ENCODE measurements at regions not wholly inside any gene's neighbourhood (a gene's known extent, or its start where the extent isn't known, plus 50 kb on each side); places are given as distances from the start of the nearest gene placed in this dataset.

DNA sequence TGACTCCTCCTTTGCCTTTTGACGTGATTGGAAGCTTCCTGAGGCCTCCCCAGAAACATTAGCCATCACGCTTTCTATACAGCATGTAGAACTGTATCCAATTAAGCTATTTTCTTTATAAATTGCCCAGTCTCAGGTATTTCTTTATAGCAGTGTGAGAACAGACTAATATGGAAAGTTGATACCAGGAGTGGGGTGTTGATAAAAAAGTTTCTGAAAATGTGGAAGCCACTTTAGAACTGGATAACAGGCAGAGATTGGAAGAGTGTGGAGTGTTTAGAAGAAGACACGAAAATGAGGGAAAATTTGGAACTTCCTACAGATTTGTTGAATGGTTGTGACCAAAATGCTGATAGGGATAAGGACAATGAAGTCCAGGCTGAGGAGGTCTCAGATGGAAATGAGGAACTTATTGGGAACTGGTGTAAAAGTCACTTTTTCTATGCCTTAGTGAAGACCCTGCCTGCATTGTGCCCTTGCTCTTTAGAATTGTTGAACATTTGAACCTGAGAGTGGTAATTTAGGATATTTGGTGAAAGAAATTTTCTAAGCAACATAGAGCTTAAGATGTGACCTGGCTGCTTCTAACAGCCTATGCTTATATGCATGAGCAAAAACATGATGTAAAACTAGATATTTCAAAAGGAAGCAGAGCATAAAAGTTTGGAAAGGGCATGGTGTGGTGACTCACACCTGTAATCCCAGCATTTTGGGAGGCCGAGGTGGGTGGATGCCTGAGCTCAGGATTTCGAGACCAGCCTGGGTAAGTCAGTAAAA, 969.7 kb downstream of the DSC3 start:
- ATAC-seq: no peak
- no TSS peak for BruUV-seq (replicated peaks)
- Histone ChIP-seq H3K27ac (ENCODE audit: extremely low read length, insufficient read depth, low read length) (no peak overlapping the region), H3K4me2 (ENCODE audit: low read depth, low read length) (no peak overlapping the region), H3K9ac (ENCODE audit: insufficient read depth, low read depth, low read length) (no peak overlapping the region), H3K4me1 (ENCODE audit: insufficient read depth, low read length) (no peaks in the 10 kb centered on the region), H2AFZ (ENCODE audit: low read length) (no peak overlapping the region), H3K27me3 (ENCODE audit: control insufficient read depth in 1 of 2, insufficient read depth in 2 of 2, low read length in 2 of 2) (no peaks in the 10 kb centered on the region), H3K9me3 (ENCODE audit: low read length) (peaks cover 35% of the 10 kb centered on the region), H3K36me3 (replicated peaks in 1 of 2; ENCODE audit: control insufficient read depth in 1 of 2, insufficient read depth in 2 of 2, low read length in 2 of 2) (no peaks in the 10 kb centered on the region), H3K79me2 (ENCODE audit: insufficient read depth, low read length) (no peaks in the 10 kb centered on the region), H3K4me3 (replicated peaks in 1 of 3; ENCODE audit: insufficient read depth in 1 of 3, low read depth in 2 of 3, low read length in 3 of 3) (no peak overlapping the region), H4K20me1 (ENCODE audit: insufficient read depth, low read length) (no peaks in the 10 kb centered on the region)
- intact Hi-C loops (cut with micrococcal nuclease; ENCODE audit: unreplicated experiment): no loop called here
- TF ChIP-seq ZNF841 (CRISPR knock-in tag; IDR thresholded peaks at IDR 0.05; ENCODE audit: borderline replicate concordance): peak; percentile 74; the same call in 1 of the 2 replicates
- no peak for TF ChIP-seq ZNF367 (CRISPR knock-in tag; IDR thresholded peaks at IDR 0.05; ENCODE audit: borderline replicate concordance)
- no peak for TF ChIP-seq ZBTB33 (CRISPR knock-in tag; IDR thresholded peaks at IDR 0.05)
- DNase-seq (ENCODE audit: low spot score): no peak
- POLR2A ChIA-PET: no interaction called here
- no peak for FAIRE-seq
- 1% methylated on average over 5 of the region's 5 CpGs for WGBS (ENCODE audit: low lambda C conversion rate)
- in situ Hi-C loops (cut with HindIII; ENCODE audit: extremely low pct_ligation_motif_present, low pct_unique_long_range_greater_than_20kb): no loop called here
- CTCF ChIA-PET (ENCODE audit: low intra/inter-chr PET ratio, low total read pairs): no interaction called here

DNA sequence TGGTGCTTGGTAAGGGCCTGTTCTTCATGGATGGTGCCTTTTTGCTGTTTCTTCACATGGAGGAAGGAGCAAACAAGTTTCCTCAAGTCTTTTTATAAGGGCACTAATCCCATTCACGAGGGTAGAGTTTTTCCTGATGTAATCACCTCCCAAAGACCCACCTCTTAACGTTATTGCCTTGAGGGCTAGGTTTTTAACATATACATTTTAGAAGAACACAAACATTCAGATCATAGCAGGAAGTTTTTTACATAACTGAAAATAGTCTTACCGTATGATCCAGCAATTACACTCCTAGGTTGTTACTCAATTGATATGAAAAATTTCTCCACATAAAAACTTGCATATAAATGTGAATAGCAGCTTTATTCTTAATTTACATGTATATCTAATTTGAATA, 976.3 kb downstream of the DSC3 start:
- WGBS (ENCODE audit: low lambda C conversion rate): 32% methylated on average over 3 of the region's 3 CpGs
- ATAC-seq (no peak), FAIRE-seq (no peak), DNase-seq (ENCODE audit: low spot score) (no peak)
- intact Hi-C loops (cut with micrococcal nuclease; ENCODE audit: unreplicated experiment) (no loop called here), in situ Hi-C loops (cut with HindIII; ENCODE audit: extremely low pct_ligation_motif_present, low pct_unique_long_range_greater_than_20kb) (no loop called here)
- no peaks in the 10 kb centered on the region for H3K27me3 ChIP-seq (ENCODE audit: control insufficient read depth in 1 of 2, insufficient read depth in 2 of 2, low read length in 2 of 2)
- H4K20me1 ChIP-seq (ENCODE audit: insufficient read depth, low read length): no peaks in the 10 kb centered on the region
- no peak overlapping the region for H3K9ac ChIP-seq (ENCODE audit: insufficient read depth, low read depth, low read length)
- BruUV-seq (replicated peaks): no TSS peak
- no peak overlapping the region for H3K4me3 ChIP-seq (replicated peaks in 1 of 3; ENCODE audit: insufficient read depth in 1 of 3, low read depth in 2 of 3, low read length in 3 of 3)
- H3K36me3 ChIP-seq (replicated peaks in 1 of 2; ENCODE audit: control insufficient read depth in 1 of 2, insufficient read depth in 2 of 2, low read length in 2 of 2): no peaks in the 10 kb centered on the region
- ChIA-PET POLR2A (no interaction called here), CTCF (ENCODE audit: low intra/inter-chr PET ratio, low total read pairs) (no interaction called here)
- no peak overlapping the region for H2AFZ ChIP-seq (ENCODE audit: low read length)
- H3K9me3 ChIP-seq (ENCODE audit: low read length): no peaks in the 10 kb centered on the region
- H3K27ac ChIP-seq (ENCODE audit: extremely low read length, insufficient read depth, low read length): no peak overlapping the region
- H3K79me2 ChIP-seq (ENCODE audit: insufficient read depth, low read length): no peaks in the 10 kb centered on the region
- no peaks in the 10 kb centered on the region for H3K4me1 ChIP-seq (ENCODE audit: insufficient read depth, low read length)
- H3K4me2 ChIP-seq (ENCODE audit: low read depth, low read length): no peak overlapping the region
- TF ChIP-seq SATB2 (CRISPR knock-in tag; IDR thresholded peaks at IDR 0.05) (no peak), ZNF318 (CRISPR knock-in tag; IDR thresholded peaks at IDR 0.05) (no peak)
- TF ChIP-seq, protein P1, sequence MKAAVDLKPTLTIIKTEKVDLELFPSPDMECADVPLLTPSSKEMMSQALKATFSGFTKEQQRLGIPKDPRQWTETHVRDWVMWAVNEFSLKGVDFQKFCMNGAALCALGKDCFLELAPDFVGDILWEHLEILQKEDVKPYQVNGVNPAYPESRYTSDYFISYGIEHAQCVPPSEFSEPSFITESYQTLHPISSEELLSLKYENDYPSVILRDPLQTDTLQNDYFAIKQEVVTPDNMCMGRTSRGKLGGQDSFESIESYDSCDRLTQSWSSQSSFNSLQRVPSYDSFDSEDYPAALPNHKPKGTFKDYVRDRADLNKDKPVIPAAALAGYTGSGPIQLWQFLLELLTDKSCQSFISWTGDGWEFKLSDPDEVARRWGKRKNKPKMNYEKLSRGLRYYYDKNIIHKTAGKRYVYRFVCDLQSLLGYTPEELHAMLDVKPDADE (CRISPR knock-in tag; IDR thresholded peaks at IDR 0.05): no peak
